ENCODE measurements at regions not wholly inside any gene's neighbourhood (a gene's known extent, or its start where the extent isn't known, plus 50 kb on each side); places are given as distances from the start of the nearest gene placed in this dataset.

DNA sequence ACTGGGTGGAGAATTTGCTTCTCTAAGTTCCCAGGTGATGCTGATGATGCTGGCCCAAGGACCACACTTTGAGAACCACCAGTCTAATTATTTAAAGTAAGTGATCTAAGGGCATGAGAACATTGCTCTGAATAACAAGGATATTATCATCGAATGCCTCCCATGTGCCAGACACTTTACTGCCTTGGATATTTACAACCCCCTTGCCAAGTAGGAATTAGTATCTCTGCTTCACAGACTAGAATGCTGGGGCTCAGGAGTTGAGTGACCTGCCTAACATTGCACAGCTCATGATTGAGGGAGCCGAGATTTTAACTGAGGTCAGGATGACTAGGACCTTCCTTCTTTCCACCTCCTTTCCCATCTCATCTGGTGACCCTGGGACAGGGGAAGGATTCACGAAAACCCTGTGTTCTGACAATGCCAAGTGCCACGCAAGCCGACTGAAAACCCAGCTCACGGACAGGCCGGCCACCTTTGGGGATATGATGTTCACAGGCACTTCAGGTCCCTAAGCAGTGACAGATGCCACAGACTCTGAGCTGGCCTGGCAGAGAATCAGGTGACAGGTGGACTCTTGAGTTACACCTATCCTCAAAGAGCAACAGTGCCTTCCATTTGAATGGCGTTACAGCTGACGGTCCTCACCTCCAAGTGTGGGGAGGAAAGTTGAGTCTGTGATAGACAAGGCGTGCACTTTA, 230.7 kb downstream of the TOMM20 start:
- DNase-seq, result no peak
- Histone ChIP-seq H3K4me3 (ENCODE audit: control insufficient read depth in 1 of 7, extremely low read depth in 1 of 7, insufficient read depth in 4 of 7, low read depth in 2 of 7, low read length in 6 of 7) (no peak overlapping the region), H3K36me3 (ENCODE audit: control insufficient read depth in 4 of 4, insufficient read depth in 4 of 4, low read length in 3 of 4) (no peaks in the 10 kb centered on the region), H3K27me3 (replicated peaks in 2 of 5; ENCODE audit: control insufficient read depth in 4 of 5, insufficient read depth in 5 of 5, low read length in 4 of 5) (no peaks in the 10 kb centered on the region), H3K9me3 (ENCODE audit: control extremely low read depth in 1 of 5, control insufficient read depth in 4 of 5, insufficient read depth in 2 of 5, low read depth in 1 of 5, low read length in 4 of 5) (no peaks in the 10 kb centered on the region), H3K27ac (ENCODE audit: insufficient read depth in 1 of 2, low read depth in 1 of 2, low read length in 2 of 2, poor library complexity in 1 of 2, severe bottlenecking in 2 of 2) (no peak overlapping the region), H3K4me1 (ENCODE audit: control extremely low read depth in 1 of 4, control insufficient read depth in 4 of 4, insufficient read depth in 4 of 4, low read length in 3 of 4) (peaks cover 10 to 25% (median 20%) of the 10 kb centered on the region in 4 experiments)
- POLR2A ChIA-PET, result no interaction called here
- CTCF ChIA-PET, result interaction anchor here (1.1 to 2.2 kb wide), 5 partner anchors 8 to 28 kb away, joined by 3 to 7 read pairs (median 4); no protein-coding TSS in a partner anchor
- 97% methylated on average over 6 of the region's 10 CpGs for WGBS (ENCODE audit: insufficient coverage)

- H3K4me3 ChIP-seq (ENCODE audit: control insufficient read depth in 1 of 7, extremely low read depth in 1 of 7, insufficient read depth in 4 of 7, low read depth in 2 of 7, low read length in 6 of 7), result no peak overlapping the region
- no peaks in the 10 kb centered on the region for H3K27me3 ChIP-seq (replicated peaks in 2 of 5; ENCODE audit: control insufficient read depth in 4 of 5, insufficient read depth in 5 of 5, low read length in 4 of 5)
- H3K36me3 ChIP-seq (ENCODE audit: control insufficient read depth in 4 of 4, insufficient read depth in 4 of 4, low read length in 3 of 4), result no peaks in the 10 kb centered on the region
- POLR2A ChIA-PET, result no interaction called here
- peaks cover 10 to 30% (median 22%) of the 10 kb centered on the region in 4 experiments for H3K4me1 ChIP-seq (ENCODE audit: control extremely low read depth in 1 of 4, control insufficient read depth in 4 of 4, insufficient read depth in 4 of 4, low read length in 3 of 4)
- DNase-seq, result no peak
- WGBS (ENCODE audit: insufficient coverage), result 84% methylated on average over 4 of the region's 4 CpGs
- CTCF ChIA-PET, result interaction anchor here (1.5 kb wide), 1 partner anchor 28 kb away, joined by 6 read pairs; no protein-coding TSS in a partner anchor
- no peaks in the 10 kb centered on the region for H3K9me3 ChIP-seq (ENCODE audit: control extremely low read depth in 1 of 5, control insufficient read depth in 4 of 5, insufficient read depth in 2 of 5, low read depth in 1 of 5, low read length in 4 of 5)
- H3K27ac ChIP-seq (ENCODE audit: insufficient read depth in 1 of 2, low read depth in 1 of 2, low read length in 2 of 2, poor library complexity in 1 of 2, severe bottlenecking in 2 of 2), result no peak overlapping the region
Observed at GRCh38 chr1:234897390-234897749, 231.3 kb downstream of the TOMM20 start.

DNA sequence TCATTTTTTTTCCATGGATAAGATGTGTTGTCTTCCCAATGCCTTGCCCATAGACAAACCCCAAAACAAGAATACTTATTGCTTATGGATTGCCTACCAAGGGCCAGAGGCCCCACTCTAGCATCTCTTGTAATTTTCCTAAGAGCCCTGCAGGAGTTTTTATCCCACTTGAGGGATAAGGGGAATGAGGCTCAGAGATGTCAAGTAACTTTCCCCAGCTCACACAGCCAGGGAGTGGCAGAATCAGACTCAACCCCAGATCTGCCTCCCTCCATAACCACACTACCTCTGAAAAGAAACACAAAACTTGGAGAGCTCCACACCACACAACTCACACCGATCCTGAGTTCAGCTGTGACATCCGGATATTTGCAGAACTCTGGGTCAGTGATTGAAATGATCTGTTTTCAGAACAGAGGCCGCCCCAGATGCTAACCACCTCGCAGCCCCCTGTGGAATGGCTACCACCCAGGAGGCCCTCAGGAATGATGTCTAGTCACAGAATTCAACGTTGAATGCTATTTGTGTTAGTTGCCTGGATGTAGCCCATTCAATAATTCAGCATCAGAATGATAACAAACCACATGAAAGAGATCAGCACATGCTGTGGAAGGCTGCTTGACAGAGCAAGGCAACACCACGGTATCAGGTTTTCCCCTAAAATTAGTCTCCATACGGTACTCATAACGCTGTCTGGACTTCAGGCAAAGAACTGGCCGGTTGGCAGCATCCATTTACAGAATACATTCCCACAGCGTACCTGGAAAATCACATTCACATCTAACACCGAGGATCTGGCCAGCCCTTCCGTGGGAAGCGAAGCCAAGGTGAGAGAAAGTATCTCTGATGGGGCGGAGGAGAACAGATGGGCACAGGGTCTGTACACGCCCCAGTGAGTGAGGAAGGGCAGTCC, 231.9 kb downstream of the TOMM20 start:
- H3K4me3 ChIP-seq (ENCODE audit: control insufficient read depth in 1 of 7, extremely low read depth in 1 of 7, insufficient read depth in 4 of 7, low read depth in 2 of 7, low read length in 6 of 7), result no peak overlapping the region
- 95% methylated on average over 14 of the region's 15 CpGs for WGBS (ENCODE audit: insufficient coverage)

GRCh38 chr1:234893725-234894630, 234.7 kb downstream of the TOMM20 start:
- DNase-seq, result peak; percentile 51 to 86 (median 82)
- ChIA-PET POLR2A (interaction anchor here (1.0 kb wide), 1 partner anchor 282 kb away, joined by 6 read pairs; no protein-coding TSS in a partner anchor), CTCF (interaction anchor here (0.9 to 1.3 kb wide), 3 partner anchors 9 to 36 kb away, joined by 3 to 4 read pairs (median 3); no protein-coding TSS in a partner anchor)
- Histone ChIP-seq H3K36me3 (ENCODE audit: control insufficient read depth in 4 of 4, insufficient read depth in 4 of 4, low read length in 3 of 4) (no peaks in the 10 kb centered on the region), H3K4me1 (ENCODE audit: control extremely low read depth in 1 of 4, control insufficient read depth in 4 of 4, insufficient read depth in 4 of 4, low read length in 3 of 4) (peaks cover 10 to 61% (median 36%) of the 10 kb centered on the region in 4 experiments), H3K4me3 (ENCODE audit: control insufficient read depth in 1 of 7, extremely low read depth in 1 of 7, insufficient read depth in 4 of 7, low read depth in 2 of 7, low read length in 6 of 7) (no peak overlapping the region), H3K9me3 (ENCODE audit: control extremely low read depth in 1 of 5, control insufficient read depth in 4 of 5, insufficient read depth in 2 of 5, low read depth in 1 of 5, low read length in 4 of 5) (no peaks in the 10 kb centered on the region), H3K27ac (ENCODE audit: insufficient read depth in 1 of 2, low read depth in 1 of 2, low read length in 2 of 2, poor library complexity in 1 of 2, severe bottlenecking in 2 of 2) (peak overlapping the region in 1 of 2 experiments; percentile 50), H3K27me3 (replicated peaks in 2 of 5; ENCODE audit: control insufficient read depth in 4 of 5, insufficient read depth in 5 of 5, low read length in 4 of 5) (no peaks in the 10 kb centered on the region)
- 61% methylated on average over 7 of the region's 11 CpGs for WGBS (ENCODE audit: insufficient coverage)

More for the DNA sequence above, 231.9 kb downstream of the TOMM20 start:
- no peaks in the 10 kb centered on the region for H3K27me3 ChIP-seq (replicated peaks in 2 of 5; ENCODE audit: control insufficient read depth in 4 of 5, insufficient read depth in 5 of 5, low read length in 4 of 5)
- ChIA-PET CTCF (interaction anchor here (0.6 to 1.5 kb wide), 2 partner anchors 18 to 29 kb away, joined by 3 to 6 read pairs; no protein-coding TSS in a partner anchor), POLR2A (no interaction called here)
- H3K36me3 ChIP-seq (ENCODE audit: control insufficient read depth in 4 of 4, insufficient read depth in 4 of 4, low read length in 3 of 4), result no peaks in the 10 kb centered on the region
- H3K27ac ChIP-seq (ENCODE audit: insufficient read depth in 1 of 2, low read depth in 1 of 2, low read length in 2 of 2, poor library complexity in 1 of 2, severe bottlenecking in 2 of 2), result no peak overlapping the region
- H3K4me1 ChIP-seq (ENCODE audit: control extremely low read depth in 1 of 4, control insufficient read depth in 4 of 4, insufficient read depth in 4 of 4, low read length in 3 of 4), result peaks cover 10 to 36% (median 22%) of the 10 kb centered on the region in 4 experiments
- DNase-seq, result no peak
- H3K9me3 ChIP-seq (ENCODE audit: control extremely low read depth in 1 of 5, control insufficient read depth in 4 of 5, insufficient read depth in 2 of 5, low read depth in 1 of 5, low read length in 4 of 5), result no peaks in the 10 kb centered on the region

GRCh38 chr1:234893359-234893724, 235.3 kb downstream of the TOMM20 start:
- H3K4me3 ChIP-seq (ENCODE audit: control insufficient read depth in 1 of 7, extremely low read depth in 1 of 7, insufficient read depth in 4 of 7, low read depth in 2 of 7, low read length in 6 of 7), result no peak overlapping the region
- ChIA-PET POLR2A (interaction anchor here (1.0 kb wide), 1 partner anchor 282 kb away, joined by 6 read pairs; no protein-coding TSS in a partner anchor), CTCF (interaction anchor here (0.9 to 2.0 kb wide), 4 partner anchors 8 to 63 kb away, joined by 3 to 8 read pairs (median 3); no protein-coding TSS in a partner anchor)
- H3K27ac ChIP-seq (ENCODE audit: insufficient read depth in 1 of 2, low read depth in 1 of 2, low read length in 2 of 2, poor library complexity in 1 of 2, severe bottlenecking in 2 of 2), result no peak overlapping the region
- H3K27me3 ChIP-seq (replicated peaks in 2 of 5; ENCODE audit: control insufficient read depth in 4 of 5, insufficient read depth in 5 of 5, low read length in 4 of 5), result no peaks in the 10 kb centered on the region
- WGBS (ENCODE audit: insufficient coverage), result 100% methylated on average over 3 of the region's 6 CpGs
- H3K9me3 ChIP-seq (ENCODE audit: control extremely low read depth in 1 of 5, control insufficient read depth in 4 of 5, insufficient read depth in 2 of 5, low read depth in 1 of 5, low read length in 4 of 5), result no peaks in the 10 kb centered on the region
- H3K36me3 ChIP-seq (ENCODE audit: control insufficient read depth in 4 of 4, insufficient read depth in 4 of 4, low read length in 3 of 4), result no peaks in the 10 kb centered on the region
- DNase-seq, result no peak
- peaks cover 10 to 64% (median 36%) of the 10 kb centered on the region in 4 experiments for H3K4me1 ChIP-seq (ENCODE audit: control extremely low read depth in 1 of 4, control insufficient read depth in 4 of 4, insufficient read depth in 4 of 4, low read length in 3 of 4)

DNA sequence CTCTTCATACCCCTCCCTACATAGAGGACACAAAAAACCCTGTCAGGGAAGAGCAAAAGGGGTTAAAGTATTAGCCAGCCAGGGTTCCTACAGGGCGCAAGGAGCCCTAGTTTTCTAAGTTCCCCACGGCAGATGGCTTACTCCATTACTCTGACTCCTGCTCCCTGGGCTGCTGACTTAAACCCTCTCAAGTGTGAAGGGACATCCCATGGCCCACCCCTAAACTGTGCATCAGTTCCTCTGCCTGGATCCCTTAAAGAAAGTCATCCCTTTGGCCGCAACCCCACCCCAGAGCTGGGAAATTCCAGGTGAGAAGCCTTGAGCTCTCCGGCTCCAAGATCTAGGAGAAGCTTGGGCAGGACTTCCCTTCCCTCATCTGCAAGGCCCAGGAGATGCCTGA, 236.0 kb downstream of the TOMM20 start:
- Histone ChIP-seq H3K36me3 (ENCODE audit: control insufficient read depth in 4 of 4, insufficient read depth in 4 of 4, low read length in 3 of 4) (no peaks in the 10 kb centered on the region), H3K9me3 (ENCODE audit: control extremely low read depth in 1 of 5, control insufficient read depth in 4 of 5, insufficient read depth in 2 of 5, low read depth in 1 of 5, low read length in 4 of 5) (no peaks in the 10 kb centered on the region), H3K4me3 (ENCODE audit: control insufficient read depth in 1 of 7, extremely low read depth in 1 of 7, insufficient read depth in 4 of 7, low read depth in 2 of 7, low read length in 6 of 7) (no peak overlapping the region), H3K27me3 (replicated peaks in 2 of 5; ENCODE audit: control insufficient read depth in 4 of 5, insufficient read depth in 5 of 5, low read length in 4 of 5) (no peaks in the 10 kb centered on the region), H3K4me1 (ENCODE audit: control extremely low read depth in 1 of 4, control insufficient read depth in 4 of 4, insufficient read depth in 4 of 4, low read length in 3 of 4) (peaks cover 10 to 67% (median 36%) of the 10 kb centered on the region in 4 experiments), H3K27ac (ENCODE audit: insufficient read depth in 1 of 2, low read depth in 1 of 2, low read length in 2 of 2, poor library complexity in 1 of 2, severe bottlenecking in 2 of 2) (no peak overlapping the region)
- WGBS (ENCODE audit: insufficient coverage), result 97% methylated on average over 4 of the region's 4 CpGs
- DNase-seq, result no peak
- POLR2A ChIA-PET, result interaction anchor here (0.8 kb wide), 1 partner anchor 11 kb away, joined by 3 read pairs; no protein-coding TSS in a partner anchor
- CTCF ChIA-PET, result interaction anchor here (0.9 to 2.0 kb wide), 4 partner anchors 16 to 63 kb away, joined by 3 to 8 read pairs (median 4); no protein-coding TSS in a partner anchor
